Breast epithelium (tissue), 3 donors: ENCODE measurements at regions not wholly inside any gene's neighbourhood (a gene's known extent, or its start where the extent isn't known, plus 50 kb on each side); places are given as distances from the start of the nearest gene placed in this dataset.

Experiments used
- POLR2A ChIP-seq: fragments of 450-650 bp; IDR thresholded peaks from one replicate; pipeline ENCODE4 v1.6.1; 2016; ENCODE audit warnings: antibody characterized with exemption, mild to moderate bottlenecking, moderate library complexity
- TF ChIP-seq, protein P1 (sequence below), 3 donors: fragments of 450-650 bp; IDR thresholded peaks; one replicate each; pipeline ENCODE4 v1.5.1; 2016 to 2017; ENCODE audit warnings: antibody characterized with exemption in 3 of 3, mild to moderate bottlenecking in 3 of 3, moderate library complexity in 3 of 3

DNA sequence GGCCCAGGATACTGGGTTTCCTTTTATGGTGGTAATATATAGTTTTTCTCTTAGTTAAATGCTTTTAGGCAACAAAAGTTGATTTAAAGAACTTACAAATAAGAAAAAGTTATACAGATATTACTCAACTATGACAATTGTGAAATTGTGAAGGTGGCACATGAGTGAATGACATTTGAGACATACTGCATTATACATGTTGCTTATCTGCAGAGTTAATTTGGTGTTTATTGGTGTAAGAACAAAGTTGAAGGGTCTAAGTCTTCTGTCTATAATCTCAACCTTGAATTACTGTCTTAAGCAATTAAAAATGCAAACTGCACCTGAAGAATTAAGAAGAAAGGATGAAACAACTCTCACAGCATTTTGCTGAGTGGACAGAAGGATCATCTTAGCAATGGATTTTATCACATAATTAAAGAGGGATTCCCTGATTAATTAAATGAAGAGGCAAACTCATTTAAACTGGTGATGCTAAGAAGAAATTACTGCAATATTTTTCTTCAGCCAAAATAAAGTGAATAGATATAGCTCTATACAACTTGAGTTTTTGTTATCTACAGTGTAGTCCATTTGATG, 298.9 kb upstream of the TGFBR2 start:
- TF ChIP-seq, protein P1, sequence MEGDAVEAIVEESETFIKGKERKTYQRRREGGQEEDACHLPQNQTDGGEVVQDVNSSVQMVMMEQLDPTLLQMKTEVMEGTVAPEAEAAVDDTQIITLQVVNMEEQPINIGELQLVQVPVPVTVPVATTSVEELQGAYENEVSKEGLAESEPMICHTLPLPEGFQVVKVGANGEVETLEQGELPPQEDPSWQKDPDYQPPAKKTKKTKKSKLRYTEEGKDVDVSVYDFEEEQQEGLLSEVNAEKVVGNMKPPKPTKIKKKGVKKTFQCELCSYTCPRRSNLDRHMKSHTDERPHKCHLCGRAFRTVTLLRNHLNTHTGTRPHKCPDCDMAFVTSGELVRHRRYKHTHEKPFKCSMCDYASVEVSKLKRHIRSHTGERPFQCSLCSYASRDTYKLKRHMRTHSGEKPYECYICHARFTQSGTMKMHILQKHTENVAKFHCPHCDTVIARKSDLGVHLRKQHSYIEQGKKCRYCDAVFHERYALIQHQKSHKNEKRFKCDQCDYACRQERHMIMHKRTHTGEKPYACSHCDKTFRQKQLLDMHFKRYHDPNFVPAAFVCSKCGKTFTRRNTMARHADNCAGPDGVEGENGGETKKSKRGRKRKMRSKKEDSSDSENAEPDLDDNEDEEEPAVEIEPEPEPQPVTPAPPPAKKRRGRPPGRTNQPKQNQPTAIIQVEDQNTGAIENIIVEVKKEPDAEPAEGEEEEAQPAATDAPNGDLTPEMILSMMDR (IDR thresholded peaks at IDR 0.05): no peak
- TF ChIP-seq POLR2A: no peak
